MCF 10A (cell line): ENCODE measurements at regions not wholly inside any gene's neighbourhood (a gene's known extent, or its start where the extent isn't known, plus 50 kb on each side); places are given as distances from the start of the nearest gene placed in this dataset.
"Not testable (repeated sequence)": the region's sequence is repeated elsewhere in the genome, so short reads cannot be mapped to it uniquely, and the experiment has no call there.

Experiments
- BruUV-seq: library from RNA; stranded (reverse); fragments of 400-500 nt; replicated peaks from 2 replicates; lab custom pipeline; 2021; lab: Mats Ljungman, UMichigan
- CTCF ChIA-PET: fragments of 300-600 bp; sonication (Branson Sonifier 250); formaldehyde crosslinking; extraction: SDS; loops from one replicate; lab custom pipeline; 2021; ENCODE audit warnings: antibody characterized with exemption, inconsistent platforms; lab: Yijun Ruan, JAX
- POLR2A ChIA-PET: fragments of 300-600, 350-650 bp; sonication (Branson Sonifier 250); formaldehyde crosslinking; extraction: SDS; loops from one replicate; lab custom pipeline; 2020; ENCODE audit warnings: antibody characterized with exemption, inconsistent platforms; lab: Yijun Ruan, JAX
- DNase-seq: peaks from one replicate; pipeline ENCODE4 v3.0.0-alpha.2; 2018; ENCODE audit not compliant: unreplicated experiment
- H3K27ac Mint-ChIP-seq: one replicate; pipeline ENCODE4 v1.8.0; 2022; ENCODE audit warnings: mild to moderate bottlenecking, low read depth, mixed read lengths; ENCODE audit not compliant: unreplicated experiment
- H3K27me3 Mint-ChIP-seq: one replicate; pipeline ENCODE4 v1.8.0; 2022; ENCODE audit warnings: mixed read lengths; ENCODE audit not compliant: insufficient read depth, unreplicated experiment
- H3K36me3 Mint-ChIP-seq: one replicate; pipeline ENCODE4 v1.8.0; 2022; ENCODE audit warnings: mild to moderate bottlenecking, moderate library complexity, mixed read lengths; ENCODE audit not compliant: insufficient read depth, unreplicated experiment
- H3K4me1 Mint-ChIP-seq: one replicate; pipeline ENCODE4 v1.8.0; 2022; ENCODE audit warnings: mixed read lengths; ENCODE audit not compliant: insufficient read depth, unreplicated experiment
- H3K4me3 Mint-ChIP-seq: one replicate; pipeline ENCODE4 v1.8.0; 2022; ENCODE audit warnings: mild to moderate bottlenecking, moderate library complexity, mixed read lengths; ENCODE audit not compliant: unreplicated experiment
- H3K9me3 Mint-ChIP-seq: one replicate; pipeline ENCODE4 v1.8.0; 2022; ENCODE audit warnings: mixed read lengths; ENCODE audit not compliant: unreplicated experiment
- intact Hi-C: fragments of 100-400 bp; cut with micrococcal nuclease; formaldehyde crosslinking; loops from 2 replicates; pipeline ENCODE4 v1.14.1; 2022
- TF ChIP-seq, protein P1 (sequence below): fragments of 200-600 bp; IDR thresholded peaks from one replicate; pipeline ENCODE4 v1.8.0; 2022; ENCODE audit warnings: antibody characterized with exemption, mild to moderate bottlenecking; ENCODE audit not compliant: unreplicated experiment

DNA sequence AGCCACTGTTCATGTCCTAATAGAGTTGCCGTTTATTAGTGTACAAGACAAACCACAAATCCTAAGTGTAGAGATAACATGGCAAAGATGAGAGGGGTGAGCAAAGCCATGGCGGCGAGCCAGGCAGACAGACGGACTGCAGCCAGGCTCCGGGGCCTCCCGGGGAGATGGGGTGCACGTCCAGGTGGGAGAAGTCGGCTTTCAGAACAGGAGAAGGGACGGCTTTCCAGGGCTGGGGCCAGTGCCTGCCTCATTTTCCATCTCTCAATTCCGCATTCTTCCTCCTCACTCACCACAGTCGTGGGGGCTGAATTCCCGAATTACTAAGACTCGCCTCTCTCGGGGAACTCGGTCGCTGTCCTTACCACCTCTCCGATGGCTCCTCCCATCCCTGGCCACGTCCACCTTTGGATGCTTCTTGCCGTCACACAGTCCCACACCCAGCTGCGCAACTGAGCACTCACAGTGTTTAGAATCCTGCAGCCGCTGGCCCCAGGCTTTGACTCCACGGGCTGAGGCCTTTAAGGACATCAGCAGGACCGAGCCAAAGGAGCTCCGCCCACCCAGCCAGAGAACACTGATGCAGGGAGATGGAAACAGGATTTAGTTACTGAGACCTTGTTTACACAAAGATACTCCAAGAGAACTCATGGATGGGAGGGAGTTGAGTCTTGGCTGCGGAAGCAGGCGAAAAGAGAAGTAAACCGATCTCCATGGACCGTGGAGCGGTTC is 59.7 kb downstream of the RNF112 start:
- ChIA-PET POLR2A (no interaction called here), CTCF (no interaction called here)
- no peaks in the 10 kb centered on the region for H3K4me1 Mint-ChIP-seq
- H3K4me3 Mint-ChIP-seq: no peak overlapping the region
- intact Hi-C loops: no loop called here
- no peaks in the 10 kb centered on the region for H3K36me3 Mint-ChIP-seq
- no peaks in the 10 kb centered on the region for H3K9me3 Mint-ChIP-seq
- no peak for DNase-seq
- H3K27ac Mint-ChIP-seq: no peak overlapping the region
- no peaks in the 10 kb centered on the region for H3K27me3 Mint-ChIP-seq
- no TSS peak for BruUV-seq
- TF ChIP-seq, protein P1, sequence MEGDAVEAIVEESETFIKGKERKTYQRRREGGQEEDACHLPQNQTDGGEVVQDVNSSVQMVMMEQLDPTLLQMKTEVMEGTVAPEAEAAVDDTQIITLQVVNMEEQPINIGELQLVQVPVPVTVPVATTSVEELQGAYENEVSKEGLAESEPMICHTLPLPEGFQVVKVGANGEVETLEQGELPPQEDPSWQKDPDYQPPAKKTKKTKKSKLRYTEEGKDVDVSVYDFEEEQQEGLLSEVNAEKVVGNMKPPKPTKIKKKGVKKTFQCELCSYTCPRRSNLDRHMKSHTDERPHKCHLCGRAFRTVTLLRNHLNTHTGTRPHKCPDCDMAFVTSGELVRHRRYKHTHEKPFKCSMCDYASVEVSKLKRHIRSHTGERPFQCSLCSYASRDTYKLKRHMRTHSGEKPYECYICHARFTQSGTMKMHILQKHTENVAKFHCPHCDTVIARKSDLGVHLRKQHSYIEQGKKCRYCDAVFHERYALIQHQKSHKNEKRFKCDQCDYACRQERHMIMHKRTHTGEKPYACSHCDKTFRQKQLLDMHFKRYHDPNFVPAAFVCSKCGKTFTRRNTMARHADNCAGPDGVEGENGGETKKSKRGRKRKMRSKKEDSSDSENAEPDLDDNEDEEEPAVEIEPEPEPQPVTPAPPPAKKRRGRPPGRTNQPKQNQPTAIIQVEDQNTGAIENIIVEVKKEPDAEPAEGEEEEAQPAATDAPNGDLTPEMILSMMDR: no peak

DNA sequence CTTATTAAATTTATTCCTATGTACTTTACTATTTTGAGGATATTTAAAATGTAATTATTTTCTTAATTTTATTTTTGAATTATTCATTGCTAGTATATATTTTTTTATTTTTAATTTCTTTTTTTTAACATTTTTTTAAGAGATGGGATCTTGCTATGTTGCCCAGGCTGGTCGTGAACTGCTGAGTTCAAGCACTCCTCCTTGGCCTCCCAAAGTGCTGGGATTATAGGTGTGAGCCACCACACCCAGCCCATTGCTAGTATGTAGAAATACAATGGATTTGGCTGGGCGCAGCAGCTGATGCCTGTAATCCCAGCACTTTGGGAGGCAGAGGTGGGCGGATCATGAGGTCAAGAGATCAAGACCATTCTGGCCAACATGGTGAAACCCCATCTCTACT is 59.2 kb upstream of the SLC47A1 start:
- H3K9me3 Mint-ChIP-seq, H3K36me3 Mint-ChIP-seq, H3K4me3 Mint-ChIP-seq, H3K4me1 Mint-ChIP-seq, H3K27me3 Mint-ChIP-seq, CTCF ChIA-PET, H3K27ac Mint-ChIP-seq, DNase-seq, intact Hi-C loops, BruUV-seq: not testable (repeated sequence)
- POLR2A ChIA-PET: interaction anchor here (1.0 kb wide), 1 partner anchor 9 kb away, joined by 3 read pairs; no protein-coding TSS in a partner anchor

DNA sequence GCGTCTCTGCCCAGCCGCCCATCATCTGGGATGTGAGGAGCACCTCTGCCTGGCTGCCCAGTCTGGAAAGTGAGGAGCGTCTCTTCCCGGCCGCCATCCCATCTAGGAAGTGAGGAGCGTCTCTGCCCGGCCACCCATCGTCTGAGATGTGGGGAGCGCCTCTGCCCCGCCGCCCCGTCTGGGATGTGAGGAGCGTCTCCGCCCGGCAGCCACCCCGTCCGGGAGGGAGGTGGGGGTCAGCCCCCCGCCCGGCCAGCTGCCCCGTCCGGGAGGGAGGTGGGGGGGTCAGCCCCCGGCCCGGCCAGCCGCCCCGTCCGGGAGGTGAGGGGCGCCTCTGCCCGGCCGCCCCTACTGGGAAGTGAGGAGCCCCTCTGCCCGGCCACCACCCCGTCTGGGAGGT is 57.9 kb upstream of the SLC47A1 start:
- CTCF ChIA-PET, intact Hi-C loops, DNase-seq, H3K27me3 Mint-ChIP-seq, H3K27ac Mint-ChIP-seq, BruUV-seq, H3K36me3 Mint-ChIP-seq, H3K4me3 Mint-ChIP-seq, H3K9me3 Mint-ChIP-seq, H3K4me1 Mint-ChIP-seq: not testable (repeated sequence)
- POLR2A ChIA-PET: interaction anchor here (0.7 kb wide), 1 partner anchor 173 kb away, joined by 3 read pairs; the partner anchor contains the start of gene ALDH3A2

- H3K27me3 Mint-ChIP-seq: no peaks in the 10 kb centered on the region
- H3K36me3 Mint-ChIP-seq: no peaks in the 10 kb centered on the region
- DNase-seq: no peak
- H3K4me1 Mint-ChIP-seq: peaks cover 7% of the 10 kb centered on the region
- intact Hi-C loops: no loop called here
- POLR2A ChIA-PET: no interaction called here
- TF ChIP-seq, protein P1: no peak
- no TSS peak for BruUV-seq
- CTCF ChIA-PET: no interaction called here
- no peaks in the 10 kb centered on the region for H3K9me3 Mint-ChIP-seq
- H3K4me3 Mint-ChIP-seq: no peak overlapping the region
- H3K27ac Mint-ChIP-seq: no peak overlapping the region
These were observed 51.1 kb upstream of the SLC47A1 start for GRCh38 chr17:19482576-19482975.
